Neural cell (in vitro differentiated cells): ENCODE measurements at regions not wholly inside any gene's neighbourhood (a gene's known extent, or its start where the extent isn't known, plus 50 kb on each side); places are given as distances from the start of the nearest gene placed in this dataset.

Experiments
- H2AFZ ChIP-seq: fragments of 200-600, 300-800 bp; sonication (generic), shearing (Covaris generic); 2 replicates; pipeline ENCODE4 v1.6.0; 2014; ENCODE audit warnings: low read depth, mild to moderate bottlenecking, antibody characterized with exemption, low read length, moderate library complexity
- H3F3A ChIP-seq: fragments of 200-600 bp; shearing (Covaris generic); 2 replicates; pipeline ENCODE4 v1.6.1; 2016; ENCODE audit warnings: mild to moderate bottlenecking, moderate library complexity, mixed read lengths, antibody characterized with exemption, low read length; ENCODE audit not compliant: insufficient read depth, poor library complexity, severe bottlenecking
- H3K27ac ChIP-seq: fragments of 200-600, 300-800 bp; sonication (generic), shearing (Covaris generic); 2 replicates; pipeline ENCODE4 v1.5.1; 2014; ENCODE audit warnings: mild to moderate bottlenecking, low read length, moderate library complexity
- H3K27me3 ChIP-seq: fragments of 300-800, 200-600 bp; sonication (generic), shearing (Covaris generic); 2 replicates; pipeline ENCODE4 v1.6.0; 2014; ENCODE audit warnings: mild to moderate bottlenecking, low read depth, low read length, moderate library complexity; ENCODE audit not compliant: insufficient read depth
- H3K36me3 ChIP-seq: fragments of 300-800, 200-600 bp; sonication (generic), shearing (Covaris generic); 2 replicates; pipeline ENCODE4 v1.5.1; 2014; ENCODE audit warnings: mild to moderate bottlenecking, antibody characterized with exemption, low read length, moderate library complexity; ENCODE audit not compliant: insufficient read depth
- H3K4me2 ChIP-seq: fragments of 300-800, 200-600 bp; sonication (generic), shearing (Covaris generic); 2 replicates; pipeline ENCODE4 v1.6.0; 2014; ENCODE audit warnings: mild to moderate bottlenecking, low read length
- H3K4me3 ChIP-seq: fragments of 300-800, 200-600 bp; sonication (generic), shearing (Covaris generic); 2 replicates; pipeline ENCODE4 v1.5.1; 2014; ENCODE audit warnings: mild to moderate bottlenecking, low read length, moderate library complexity
- H3K79me2 ChIP-seq: fragments of 200-600 bp; shearing (Covaris generic); replicated peaks from 2 replicates; pipeline ENCODE4 v1.6.0; 2014; ENCODE audit warnings: mild to moderate bottlenecking, low read length, moderate library complexity; ENCODE audit not compliant: insufficient read depth
- H3K9ac ChIP-seq: fragments of 300-800, 200-600 bp; sonication (generic), shearing (Covaris generic); 2 replicates; pipeline ENCODE4 v1.6.1; 2016; ENCODE audit warnings: mild to moderate bottlenecking, low read length, mixed read lengths
- H3K9me2 ChIP-seq: fragments of 200-600 bp; shearing (Covaris generic); 2 replicates; pipeline ENCODE4 v1.6.1; 2016; ENCODE audit warnings: mild to moderate bottlenecking, low read length, mixed read lengths; ENCODE audit not compliant: insufficient read depth
- H3K9me3 ChIP-seq: fragments of 200-600, 300-800 bp; sonication (generic), shearing (Covaris generic); 2 replicates; pipeline ENCODE4 v1.6.1; 2016; ENCODE audit warnings: mild to moderate bottlenecking, mixed run types, low read length, moderate library complexity, mixed read lengths
- H4K20me1 ChIP-seq: fragments of 200-600 bp; shearing (Covaris generic); 2 replicates; pipeline ENCODE4 v1.6.1; 2016; ENCODE audit warnings: mild to moderate bottlenecking, mixed run types; ENCODE audit not compliant: insufficient read depth
- EP300 ChIP-seq: fragments of 450-650 bp; conservative IDR thresholded peaks from 2 replicates; pipeline ENCODE4 v1.6.1; 2014; ENCODE audit warnings: antibody characterized with exemption, mild to moderate bottlenecking, moderate library complexity; ENCODE audit not compliant: poor library complexity, severe bottlenecking
- EZH2 ChIP-seq: fragments of 200-600, 300-800 bp; shearing (Covaris generic), sonication (generic); IDR thresholded peaks from 2 replicates; pipeline ENCODE4 v1.6.1; 2014; ENCODE audit warnings: antibody characterized with exemption, low read length, borderline replicate concordance, mild to moderate bottlenecking; ENCODE audit not compliant: insufficient read depth, poor library complexity, severe bottlenecking
- MXI1 ChIP-seq: fragments of 450-650 bp; conservative IDR thresholded peaks from 2 replicates; pipeline ENCODE4 v1.6.1; 2014; ENCODE audit warnings: antibody characterized with exemption, mild to moderate bottlenecking; ENCODE audit not compliant: poor library complexity, severe bottlenecking
- POLR2AphosphoS5 ChIP-seq: IDR thresholded peaks from 2 replicates; pipeline ENCODE4 v1.6.1; 2012
- RAD21 ChIP-seq: fragments of 450-650 bp; conservative IDR thresholded peaks from 2 replicates; pipeline ENCODE4 v1.6.1; 2014; ENCODE audit warnings: antibody characterized with exemption, mild to moderate bottlenecking, moderate library complexity
- REST ChIP-seq: IDR thresholded peaks from 2 replicates; pipeline ENCODE4 v1.6.1; 2012; ENCODE audit warnings: borderline replicate concordance
- SMC3 ChIP-seq: fragments of 450-650 bp; conservative IDR thresholded peaks from 2 replicates; pipeline ENCODE4 v1.6.1; 2014; ENCODE audit warnings: antibody characterized with exemption, mild to moderate bottlenecking, moderate library complexity; ENCODE audit not compliant: poor library complexity
- TAF1 ChIP-seq: IDR thresholded peaks from 2 replicates; pipeline ENCODE4 v1.6.1; 2012; ENCODE audit warnings: low read depth
- TF ChIP-seq, protein P1 (sequence below): fragments of 450-650 bp; IDR thresholded peaks from 2 replicates; pipeline ENCODE4 v1.5.1; 2014; ENCODE audit warnings: antibody characterized with exemption, mild to moderate bottlenecking, moderate library complexity; ENCODE audit not compliant: poor library complexity, severe bottlenecking

GRCh38 chr2:186032102-186032738 lies 293.6 kb downstream of the FSIP2 start:
- Histone ChIP-seq H3K27me3 (no peaks in the 10 kb centered on the region), H3K9me3 (no peaks in the 10 kb centered on the region), H3K79me2 (no peaks in the 10 kb centered on the region), H3K9ac (no peak overlapping the region), H4K20me1 (no peaks in the 10 kb centered on the region), H3K36me3 (no peaks in the 10 kb centered on the region), H3K27ac (peak overlapping the region; percentile 64), H3K9me2 (no peaks in the 10 kb centered on the region), H3K4me2 (peak overlapping the region; percentile 53), H3K4me3 (no peak overlapping the region), H3F3A (no peaks in the 10 kb centered on the region), H2AFZ (no peak overlapping the region)
- no peak for TF ChIP-seq EZH2
- TF ChIP-seq RAD21, result no peak
- no peak for TF ChIP-seq POLR2AphosphoS5
- TF ChIP-seq EP300, result no peak
- no peak for TF ChIP-seq MXI1
- TF ChIP-seq, protein P1, sequence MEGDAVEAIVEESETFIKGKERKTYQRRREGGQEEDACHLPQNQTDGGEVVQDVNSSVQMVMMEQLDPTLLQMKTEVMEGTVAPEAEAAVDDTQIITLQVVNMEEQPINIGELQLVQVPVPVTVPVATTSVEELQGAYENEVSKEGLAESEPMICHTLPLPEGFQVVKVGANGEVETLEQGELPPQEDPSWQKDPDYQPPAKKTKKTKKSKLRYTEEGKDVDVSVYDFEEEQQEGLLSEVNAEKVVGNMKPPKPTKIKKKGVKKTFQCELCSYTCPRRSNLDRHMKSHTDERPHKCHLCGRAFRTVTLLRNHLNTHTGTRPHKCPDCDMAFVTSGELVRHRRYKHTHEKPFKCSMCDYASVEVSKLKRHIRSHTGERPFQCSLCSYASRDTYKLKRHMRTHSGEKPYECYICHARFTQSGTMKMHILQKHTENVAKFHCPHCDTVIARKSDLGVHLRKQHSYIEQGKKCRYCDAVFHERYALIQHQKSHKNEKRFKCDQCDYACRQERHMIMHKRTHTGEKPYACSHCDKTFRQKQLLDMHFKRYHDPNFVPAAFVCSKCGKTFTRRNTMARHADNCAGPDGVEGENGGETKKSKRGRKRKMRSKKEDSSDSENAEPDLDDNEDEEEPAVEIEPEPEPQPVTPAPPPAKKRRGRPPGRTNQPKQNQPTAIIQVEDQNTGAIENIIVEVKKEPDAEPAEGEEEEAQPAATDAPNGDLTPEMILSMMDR, result no peak
- no peak for TF ChIP-seq SMC3
- no peak for TF ChIP-seq REST
- no peak for TF ChIP-seq TAF1

GRCh38 chr2:186032930-186033329 lies 294.3 kb downstream of the FSIP2 start:
- peak overlapping the region; percentile 53 for H3K4me2 ChIP-seq
- H4K20me1 ChIP-seq, result no peaks in the 10 kb centered on the region
- H3K27ac ChIP-seq, result peak overlapping the region; percentile 64
- no peaks in the 10 kb centered on the region for H3K27me3 ChIP-seq
- H3K9me3 ChIP-seq, result no peaks in the 10 kb centered on the region
- TF ChIP-seq EP300 (peak; percentile 71), POLR2AphosphoS5 (peak; percentile 56), SMC3 (no peak)
- no peaks in the 10 kb centered on the region for H3K9me2 ChIP-seq
- no peaks in the 10 kb centered on the region for H3K36me3 ChIP-seq
- no peaks in the 10 kb centered on the region for H3F3A ChIP-seq
- no peaks in the 10 kb centered on the region for H3K79me2 ChIP-seq
- no peak overlapping the region for H3K9ac ChIP-seq
- H3K4me3 ChIP-seq, result peak overlapping the region; percentile 13
- no peak overlapping the region for H2AFZ ChIP-seq
